ENCODE measurements at regions not wholly inside any gene's neighbourhood (a gene's known extent, or its start where the extent isn't known, plus 50 kb on each side); places are given as distances from the start of the nearest gene placed in this dataset.

GRCh38 chr3:95707268-95707667 is 1107.1 kb upstream of the EPHA6 start:
- TF ChIP-seq TAF1 (IDR thresholded peaks at IDR 0.05; ENCODE audit: control insufficient read depth, extremely low read depth, insufficient read depth, low read length, severe bottlenecking) (no peak), ZNF764 (CRISPR knock-in tag; IDR thresholded peaks at IDR 0.05; ENCODE audit: low read depth) (no peak), YY1 (IDR thresholded peaks at IDR 0.05; ENCODE audit: borderline replicate concordance in 1 of 3, control insufficient read depth in 1 of 3, extremely low read depth in 1 of 3, insufficient read depth in 3 of 3, insufficient read length in 1 of 3, insufficient replicate concordance in 2 of 3, low read depth in 1 of 3, low read length in 2 of 3) (no peak), POLR2AphosphoS5 (IDR thresholded peaks at IDR 0.05; ENCODE audit: control insufficient read depth, insufficient read depth, low read depth, low read length) (no peak)

Measured in K562 (cell line).